Middle frontal gyrus (tissue), 1 donor: ENCODE measurements at regions not wholly inside any gene's neighbourhood (a gene's known extent, or its start where the extent isn't known, plus 50 kb on each side); places are given as distances from the start of the nearest gene placed in this dataset.

Experiments used
- DNase-seq: peaks from one replicate; pipeline ENCODE4 v3.0.0-alpha.2; 2015; ENCODE audit warnings: low spot score; ENCODE audit errors: extremely low spot score

DNA sequence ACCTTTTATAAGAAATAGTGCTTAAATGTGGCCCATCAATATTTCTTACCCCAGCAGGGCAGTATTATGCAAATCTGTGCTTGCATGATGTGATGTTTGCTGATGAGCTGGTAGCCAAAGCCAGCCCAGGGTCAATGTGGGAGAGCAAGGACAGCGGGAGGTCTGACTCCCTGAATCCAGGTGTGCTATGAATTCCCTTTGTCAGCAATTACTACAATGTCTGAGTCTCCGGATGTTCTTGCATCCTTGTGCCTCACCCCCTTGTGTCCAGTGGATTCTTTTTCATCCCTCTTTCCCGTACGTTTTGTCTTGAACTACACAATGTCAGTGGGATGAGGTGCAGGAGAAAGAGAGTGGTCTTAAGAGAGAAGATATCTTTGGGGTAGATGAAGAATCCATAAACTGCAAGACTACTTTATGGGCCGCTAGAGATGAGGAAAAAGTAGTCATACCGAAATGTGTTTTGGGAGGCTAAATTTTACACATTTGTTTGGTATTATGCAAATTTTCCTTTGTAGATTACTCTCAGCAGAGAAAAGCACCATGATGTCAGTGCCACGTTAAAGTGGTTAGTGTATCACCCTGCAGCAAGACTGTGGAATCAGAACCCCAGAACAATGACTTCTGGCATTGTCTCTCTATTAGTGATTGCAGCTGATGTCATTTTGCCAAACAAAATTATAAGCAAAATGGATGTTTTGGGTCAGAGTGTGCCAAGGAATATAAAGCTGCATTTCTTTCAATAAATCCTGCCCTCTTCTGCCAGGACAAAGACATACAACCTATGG is 53.5 kb upstream of the TSHZ3 start:
- DNase-seq, result no peak

DNA sequence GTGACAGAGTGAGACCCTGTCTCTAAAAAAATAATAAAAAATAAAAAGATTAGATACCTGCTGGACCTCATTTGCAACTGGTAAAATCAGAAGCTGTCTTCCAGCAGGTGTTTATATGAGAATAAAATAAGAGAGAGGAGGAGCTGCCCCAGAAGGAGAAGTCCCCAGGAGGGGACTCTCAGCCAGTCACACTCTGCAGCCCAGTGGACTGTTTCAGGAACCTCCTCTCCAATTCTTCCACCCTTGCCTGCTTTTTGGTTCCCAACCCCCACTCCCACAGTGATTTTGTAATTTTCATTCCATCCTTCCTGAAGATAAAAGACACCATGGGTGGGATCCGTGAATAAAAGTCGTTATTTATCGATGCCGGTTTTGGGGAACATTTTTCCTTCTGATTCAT is 56.9 kb upstream of the TSHZ3 start:
- no peak for DNase-seq

DNA sequence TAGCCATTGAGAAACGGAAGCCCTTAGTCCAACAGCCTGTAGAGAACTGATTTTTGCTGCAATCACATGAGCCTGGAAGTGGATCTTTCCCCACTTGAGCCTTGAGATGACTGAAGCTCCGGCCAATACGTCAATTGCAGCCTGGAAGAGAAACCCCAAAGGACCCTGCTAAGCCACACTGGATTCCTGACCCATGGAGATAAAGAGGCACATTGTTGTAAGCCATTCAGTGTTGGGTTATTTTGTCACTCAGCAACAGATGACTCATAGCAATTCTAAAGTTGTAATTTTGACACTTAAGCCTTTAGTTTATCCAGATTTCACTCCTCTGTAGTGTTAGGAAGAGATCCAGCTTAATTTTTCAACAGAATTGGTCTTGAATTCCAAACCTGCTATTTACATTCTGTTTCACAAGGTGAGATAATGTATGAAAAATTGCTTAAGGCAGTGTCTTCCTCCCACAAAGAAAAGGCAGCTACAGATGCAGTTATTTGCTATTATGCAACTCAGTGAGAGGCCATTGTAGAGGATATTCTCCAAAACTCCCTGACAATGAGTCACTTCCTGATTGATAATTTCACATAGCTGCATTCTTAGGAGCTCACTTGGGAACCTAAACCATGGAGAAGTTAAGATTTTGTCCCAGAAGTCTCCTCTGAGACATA is 59.4 kb upstream of the TSHZ3 start:
- no peak for DNase-seq

DNA sequence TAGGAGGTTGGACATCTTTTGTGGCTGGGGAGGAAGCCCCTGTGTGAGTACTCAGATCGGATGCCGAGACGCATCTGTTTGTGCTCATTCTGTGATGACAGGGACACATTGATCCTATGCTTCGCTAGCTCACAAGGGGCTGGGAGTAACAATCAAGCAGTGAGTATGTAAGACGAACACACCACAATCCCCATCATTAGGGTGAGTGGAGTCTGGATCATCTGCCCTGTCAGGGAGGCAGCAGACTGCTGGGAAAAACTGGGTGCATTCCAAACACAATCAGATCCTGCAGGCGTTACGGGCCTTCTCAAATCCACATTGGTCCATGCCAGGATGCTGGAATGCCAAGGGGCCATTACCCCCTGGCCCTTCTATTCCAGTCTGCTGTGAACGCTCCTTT is 64.1 kb upstream of the TSHZ3 start:
- no peak for DNase-seq

DNA sequence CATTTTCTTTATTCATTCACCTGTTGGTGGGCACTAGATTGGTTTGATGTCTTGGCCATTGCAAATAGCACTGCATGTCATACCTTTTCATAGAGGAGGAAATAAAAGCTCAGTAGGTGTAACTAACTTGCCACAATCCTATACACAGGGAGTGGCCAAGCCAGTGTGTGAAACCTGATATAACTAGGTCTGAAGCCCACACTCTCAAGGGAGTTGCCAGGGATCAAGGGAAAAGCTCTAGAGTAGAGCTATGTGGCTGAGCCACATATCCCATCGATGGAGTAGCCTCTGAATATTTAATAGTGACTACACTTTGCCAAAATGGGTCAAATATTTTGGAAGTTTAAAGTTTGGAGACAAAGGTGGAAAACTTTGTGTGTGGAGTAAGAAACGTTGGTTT is 66.1 kb upstream of the TSHZ3 start:
- DNase-seq, result no peak

DNA sequence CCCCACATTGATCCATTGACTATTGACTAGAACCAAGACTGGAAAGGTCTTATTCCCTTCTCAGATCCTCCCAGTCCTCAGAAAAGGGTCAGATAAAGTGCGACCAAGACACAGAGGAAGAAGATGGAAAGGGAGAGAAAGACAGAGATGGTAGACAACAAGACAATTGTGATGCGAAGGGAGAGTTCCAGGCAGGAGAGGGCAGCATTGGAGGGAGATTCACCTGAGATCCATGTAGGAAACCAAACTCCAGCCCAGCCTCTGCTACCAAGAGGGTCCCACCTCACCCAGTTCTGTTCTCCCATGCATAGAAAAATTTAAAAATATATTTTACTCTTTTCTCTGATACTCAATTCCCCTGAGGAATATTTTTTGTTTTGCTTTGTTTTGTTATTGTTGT is 67.3 kb upstream of the TSHZ3 start:
- no peak for DNase-seq

DNA sequence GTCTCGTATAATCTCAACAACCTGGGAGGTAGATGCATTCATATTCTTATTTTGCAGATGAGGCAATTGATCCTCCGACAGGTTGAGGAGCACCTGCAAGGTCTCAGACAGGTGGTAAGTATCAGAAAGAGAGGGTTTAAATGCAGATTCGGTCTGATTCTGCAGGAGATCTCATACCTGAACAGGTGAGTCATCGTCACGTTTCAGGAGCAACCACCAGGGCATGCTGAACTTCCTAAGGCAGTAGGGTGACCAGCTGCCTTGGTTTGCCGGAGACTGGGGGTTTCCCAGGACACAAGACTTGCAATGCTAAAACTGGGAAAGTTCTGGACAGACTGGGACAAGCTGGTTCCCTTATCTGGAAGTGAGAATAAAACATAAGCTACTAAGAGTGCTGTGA is 68.8 kb upstream of the TSHZ3 start:
- no peak for DNase-seq

DNA sequence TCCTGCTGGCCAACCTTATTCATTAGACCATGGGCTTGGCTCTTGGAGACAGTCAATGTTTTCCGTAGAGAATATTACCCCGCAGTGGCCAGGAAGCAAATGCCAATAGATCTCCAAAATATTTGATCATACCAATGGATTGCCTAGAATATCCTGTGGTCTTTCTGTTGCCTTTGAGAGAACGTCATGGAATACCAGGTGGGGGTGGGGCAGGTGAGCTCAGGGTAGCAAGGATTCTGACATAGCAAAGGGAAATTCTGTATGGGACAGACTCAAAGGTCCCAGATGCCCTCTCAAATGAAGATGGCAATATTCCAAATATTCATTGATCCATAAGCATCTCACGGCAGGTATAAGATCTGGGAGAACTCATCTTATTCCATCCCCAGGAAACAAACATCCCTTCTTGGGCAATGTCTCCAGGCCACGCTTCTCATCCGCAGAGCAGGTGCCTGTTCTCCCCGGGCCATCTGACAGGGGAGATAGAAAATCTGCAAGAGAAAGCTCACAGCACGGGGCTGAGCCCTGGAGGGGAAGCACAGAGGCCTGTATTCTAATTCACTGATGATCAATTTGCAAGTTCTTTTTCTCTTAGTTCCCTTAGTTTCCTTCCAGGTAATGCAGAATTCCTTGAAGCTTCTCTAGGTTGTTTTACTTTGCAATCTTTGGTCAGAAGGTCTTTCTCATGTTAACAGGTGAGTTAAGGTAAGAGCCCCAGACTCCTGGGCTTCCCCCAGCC is 69.6 kb upstream of the TSHZ3 start:
- no peak for DNase-seq

DNA sequence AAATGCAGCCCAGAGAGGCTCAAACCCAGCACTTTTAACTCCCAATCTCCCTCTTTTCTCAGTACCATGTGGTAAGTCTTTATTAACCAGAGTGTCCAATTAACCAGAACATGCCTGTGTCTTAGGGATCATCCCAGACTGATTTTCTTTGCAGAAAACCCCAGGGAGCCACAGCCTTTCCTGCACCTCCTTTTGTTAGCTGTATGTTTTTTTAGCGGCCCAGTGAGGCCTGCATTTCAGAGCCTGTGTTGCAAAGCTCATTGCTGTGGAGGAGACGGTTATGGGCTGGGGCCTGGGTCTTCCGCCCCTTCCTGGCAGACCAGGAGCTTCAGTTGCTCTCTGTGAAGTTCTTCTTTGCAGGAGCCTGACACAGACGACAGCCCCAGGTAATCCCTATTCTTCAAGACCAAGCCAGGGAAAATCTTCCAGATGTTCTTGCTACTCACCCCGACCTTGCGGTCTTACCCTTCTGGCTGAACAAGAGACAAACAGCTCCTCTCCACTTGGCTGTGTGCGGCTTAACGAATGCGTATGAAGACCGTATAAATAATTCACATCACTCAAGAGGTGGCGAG is 70.7 kb upstream of the TSHZ3 start:
- no peak for DNase-seq

DNA sequence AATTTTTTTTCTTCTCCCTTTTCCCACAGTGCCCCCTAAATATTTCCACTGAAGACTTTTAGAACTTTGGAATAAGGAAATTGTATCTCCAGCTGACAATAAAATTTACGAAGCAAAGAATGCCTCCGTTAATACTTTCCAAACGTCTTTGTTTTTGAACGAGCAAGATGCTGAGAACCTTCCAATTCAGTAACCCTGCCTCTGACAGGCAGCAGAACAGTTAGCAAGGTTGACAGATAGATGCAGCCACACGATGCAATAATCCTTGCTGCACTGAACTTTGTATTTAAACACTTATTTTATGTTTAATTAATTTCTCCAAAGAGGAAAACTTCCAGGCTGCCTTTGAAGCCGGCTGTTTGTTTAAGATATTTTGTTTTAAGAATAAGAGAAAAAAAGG is 71.8 kb upstream of the TSHZ3 start:
- DNase-seq, result no peak

DNA sequence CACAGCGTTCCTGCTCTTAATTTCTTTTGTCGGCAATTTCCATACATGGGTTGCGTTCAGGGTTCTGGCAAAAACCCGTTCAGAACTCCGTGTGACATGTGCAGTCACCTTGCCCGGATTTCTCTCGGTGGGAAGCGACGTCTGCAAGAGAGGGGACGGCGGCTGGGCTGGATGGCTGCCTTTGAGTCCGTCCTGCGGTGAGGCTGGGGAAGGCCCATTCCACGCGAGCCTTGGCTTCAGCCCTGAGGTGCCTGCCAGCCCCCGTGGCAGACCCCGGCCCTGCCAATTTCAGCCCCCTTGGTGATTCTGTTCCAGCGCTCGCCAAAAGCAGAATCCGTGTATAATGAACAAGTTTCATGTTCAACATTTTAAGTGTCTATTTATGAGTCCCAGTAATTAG is 72.6 kb upstream of the TSHZ3 start:
- DNase-seq, result no peak

DNA sequence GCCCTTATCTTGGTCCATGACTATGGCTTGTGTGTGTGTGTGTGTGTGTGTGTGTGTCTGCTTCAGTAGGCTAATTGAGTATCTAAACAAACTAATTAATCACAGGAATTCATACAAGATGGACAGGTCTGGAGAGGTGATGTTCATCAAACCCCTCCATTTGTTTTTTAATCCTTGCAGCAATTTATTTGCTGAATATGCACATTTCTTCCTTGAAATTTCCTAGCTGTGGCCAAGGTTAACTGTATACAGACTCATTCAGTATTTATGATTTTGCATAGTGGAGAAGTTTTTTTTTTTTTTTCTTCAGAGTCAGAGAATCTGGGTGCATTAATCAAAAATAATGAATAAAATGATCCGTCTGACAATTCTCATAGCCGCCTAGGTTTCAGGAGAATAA is 74.7 kb upstream of the TSHZ3 start:
- no peak for DNase-seq

DNA sequence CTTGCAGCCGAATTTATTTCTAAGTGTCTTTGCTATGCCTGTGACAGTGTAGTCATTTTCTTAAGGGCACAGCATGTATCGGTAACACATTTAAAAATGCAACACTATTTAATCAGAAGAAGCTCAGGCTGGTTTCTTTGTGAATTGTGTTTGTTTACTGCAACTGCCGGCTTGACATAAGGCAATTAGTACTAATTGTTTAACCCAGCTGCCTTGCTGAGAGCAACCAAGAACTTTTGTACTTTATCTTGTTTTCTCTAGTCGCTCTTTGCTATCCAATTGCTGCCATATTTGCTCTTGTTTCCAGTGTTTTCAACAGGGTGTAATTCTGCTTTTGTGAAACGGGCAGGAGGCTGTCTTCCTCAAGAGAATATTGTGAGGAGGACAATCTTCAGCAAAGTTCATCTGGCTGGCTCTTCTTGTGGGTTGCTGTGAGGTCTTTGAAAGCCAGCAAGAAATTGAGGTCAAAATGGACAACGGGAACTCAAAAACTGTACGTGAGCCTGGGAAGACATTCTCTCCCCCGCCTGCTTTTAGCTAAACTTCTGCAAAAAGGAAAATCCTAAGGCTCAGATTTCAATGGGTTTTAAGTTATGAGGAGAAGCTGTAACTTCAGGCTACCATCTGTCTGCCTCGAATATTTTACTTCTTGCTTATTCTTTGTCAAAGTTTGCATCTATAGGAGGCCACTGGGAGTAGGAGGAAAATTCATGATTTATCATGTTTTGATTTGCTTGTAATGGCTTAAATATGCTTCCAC is 75.8 kb upstream of the TSHZ3 start:
- no peak for DNase-seq

DNA sequence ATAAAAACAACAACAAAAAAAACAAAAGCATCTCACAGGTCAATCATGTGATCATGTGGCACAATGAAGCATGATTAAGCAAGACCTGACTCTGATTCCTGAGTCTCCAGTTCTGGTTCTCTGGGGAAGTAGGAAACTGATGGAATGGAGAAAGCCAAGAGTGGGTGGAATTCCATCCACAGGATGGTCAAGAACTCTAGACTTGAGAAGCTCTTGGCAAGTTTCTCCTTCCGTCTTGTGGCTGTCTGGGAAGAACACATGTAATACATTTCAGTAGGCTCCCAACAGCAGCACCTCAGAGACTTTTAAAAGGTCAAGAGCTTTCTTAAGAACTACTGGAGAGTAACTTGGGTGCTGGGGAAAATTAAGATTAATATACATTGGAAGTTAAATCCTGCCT is 78.6 kb upstream of the TSHZ3 start:
- DNase-seq, result no peak

DNA sequence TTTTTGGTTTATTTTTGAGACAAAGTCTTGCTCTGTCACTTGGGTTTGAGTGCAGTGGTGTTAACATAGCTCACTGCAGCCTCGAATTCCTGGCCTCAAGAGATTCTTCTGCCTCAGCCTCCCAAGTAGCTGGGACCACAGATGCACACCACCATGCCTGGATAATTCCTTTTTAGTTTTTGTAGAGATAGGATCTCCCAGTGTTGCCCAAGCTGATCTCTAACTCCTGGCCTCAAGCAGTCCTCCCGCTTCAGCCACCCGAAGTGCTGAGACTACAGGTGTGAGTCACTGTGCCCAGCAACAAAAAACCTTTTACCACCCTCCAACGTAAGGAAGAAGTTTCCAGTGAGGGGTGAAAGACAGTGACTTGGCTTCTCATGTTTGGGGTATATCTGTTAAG is 81.1 kb upstream of the TSHZ3 start:
- DNase-seq, result no peak

DNA sequence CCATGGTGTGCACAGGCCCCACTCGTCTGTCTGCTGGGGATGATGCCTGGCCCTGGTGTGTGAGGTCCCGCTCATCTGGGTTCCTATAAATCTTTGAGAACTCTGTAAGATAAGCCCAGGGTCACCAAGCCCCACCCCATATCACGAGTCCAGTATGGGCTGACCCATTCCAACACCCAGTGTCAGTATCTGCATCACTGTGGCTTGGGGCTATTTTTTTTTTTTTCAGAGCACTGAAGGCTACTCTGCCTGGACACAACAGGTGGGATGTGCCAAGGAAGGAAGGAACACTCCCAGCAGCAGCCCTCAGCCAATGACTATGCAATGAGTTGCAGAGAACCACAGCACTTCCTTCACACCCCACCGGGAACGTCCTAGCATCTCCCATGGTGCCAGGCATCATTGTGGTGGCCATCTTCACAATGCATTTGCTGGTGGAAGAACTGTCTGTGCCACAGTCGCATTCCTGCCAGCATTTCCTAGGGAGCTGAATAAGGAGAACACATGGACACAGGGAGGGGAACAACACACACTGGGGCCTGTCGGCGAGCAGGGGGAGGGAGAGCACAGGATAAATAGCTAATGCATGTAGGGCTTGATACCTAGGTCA is 83.1 kb upstream of the TSHZ3 start:
- DNase-seq, result no peak

DNA sequence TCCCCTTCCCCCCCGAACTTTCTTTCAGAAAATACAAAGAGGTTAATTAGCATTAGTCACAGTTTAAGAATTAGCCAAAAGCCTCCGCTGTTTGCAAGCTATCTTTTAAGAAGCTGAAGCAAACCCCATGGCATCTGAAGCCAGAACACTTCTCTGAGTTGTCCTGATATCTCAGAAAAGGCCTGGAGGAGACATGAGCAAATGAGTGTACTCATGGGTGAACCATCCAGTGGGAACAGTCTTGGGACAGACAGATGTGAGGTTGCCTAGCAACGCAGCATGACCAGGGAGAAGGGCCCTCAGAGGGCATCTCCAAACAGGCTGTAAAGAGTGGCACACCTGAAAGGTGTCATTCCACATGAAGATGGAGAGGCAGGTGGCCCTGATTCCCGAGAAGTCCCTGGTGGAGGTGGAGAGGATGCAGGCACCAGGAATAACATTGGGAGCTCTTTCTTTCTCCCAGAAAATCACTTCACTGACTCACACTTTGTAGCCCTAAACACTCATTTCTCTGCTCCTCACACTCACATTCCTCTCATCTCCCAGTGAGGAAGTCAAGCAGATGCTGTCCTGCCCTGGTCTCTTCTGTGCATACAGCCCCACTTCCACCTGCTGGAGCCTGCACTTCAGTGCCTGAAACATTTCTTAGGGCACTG is 87.0 kb upstream of the TSHZ3 start:
- DNase-seq, result no peak

DNA sequence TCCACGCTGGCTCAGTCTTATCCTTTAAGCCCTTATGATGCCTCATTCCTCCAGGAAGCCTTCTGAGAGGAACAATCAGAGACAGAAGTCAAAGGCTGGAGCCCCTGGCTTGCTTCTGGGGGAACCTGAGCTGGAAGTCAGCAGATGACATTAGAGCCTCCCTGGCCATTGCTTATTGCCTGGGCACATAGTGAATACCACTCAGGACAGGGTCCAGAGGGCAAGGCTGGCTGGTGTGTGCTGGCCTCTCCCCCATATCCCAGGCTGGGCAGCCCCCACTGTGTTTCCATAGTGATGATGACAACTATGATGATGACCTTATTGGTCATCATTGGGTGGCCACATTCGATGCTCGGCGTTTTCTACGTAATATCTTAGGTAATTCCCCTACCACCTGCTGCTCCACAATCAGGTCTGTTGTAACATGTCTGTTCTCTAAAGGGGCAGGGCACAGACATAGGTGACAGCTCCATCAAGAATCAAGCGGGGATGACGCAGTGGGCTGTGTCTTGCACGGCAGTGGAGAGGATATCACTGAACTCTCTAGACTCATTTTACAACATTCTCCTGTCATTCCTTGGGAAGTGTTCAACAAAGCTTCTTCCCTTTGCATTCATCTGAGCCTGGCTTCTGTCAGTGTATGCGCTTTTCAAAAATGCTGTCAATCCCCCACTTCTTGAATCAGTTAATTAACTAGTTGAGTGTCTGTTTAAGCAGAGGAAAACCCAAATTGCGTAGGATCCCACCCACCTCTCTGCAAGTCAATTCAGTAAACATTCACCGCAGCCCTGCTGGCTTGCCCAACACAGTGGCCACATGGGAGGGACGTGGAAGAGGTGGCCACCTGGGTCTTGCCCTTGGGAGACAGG is 89.4 kb upstream of the TSHZ3 start:
- no peak for DNase-seq

DNA sequence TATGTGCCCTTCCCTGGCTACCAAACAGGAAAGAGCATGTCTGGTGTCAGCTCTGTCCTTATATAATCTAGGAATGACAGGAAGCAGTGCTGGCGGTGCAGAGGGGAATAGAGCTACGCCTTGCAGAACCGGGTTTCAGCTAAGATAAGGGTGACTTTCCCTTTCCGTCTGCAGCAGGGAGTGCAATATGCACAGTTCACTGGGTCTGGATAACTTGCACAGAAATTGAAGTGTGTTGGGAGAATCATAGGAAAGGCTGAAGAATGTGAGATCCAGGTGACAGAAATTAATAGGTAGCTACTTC is 90.0 kb upstream of the TSHZ3 start:
- no peak for DNase-seq

DNA sequence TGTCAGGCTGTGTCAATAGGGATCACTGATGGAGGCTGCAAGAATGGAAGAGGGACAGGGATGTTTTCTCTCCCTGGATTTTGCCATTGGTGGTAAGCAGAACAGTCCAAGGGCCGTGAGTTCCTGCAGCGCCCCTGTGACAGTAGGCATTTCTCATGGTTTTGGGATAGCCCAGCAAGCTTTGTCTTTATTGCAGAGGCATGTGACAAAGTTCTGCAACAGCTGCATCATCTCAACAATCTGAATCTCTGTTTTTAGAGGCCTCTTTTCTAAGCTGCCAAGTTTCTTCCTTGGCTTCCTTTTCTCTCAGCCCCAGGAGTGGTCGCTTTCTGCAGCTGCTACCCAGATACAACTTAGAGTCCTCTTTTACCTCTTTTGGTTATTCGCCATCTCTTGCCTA is 95.7 kb upstream of the TSHZ3 start:
- no peak for DNase-seq
